Right atrium auricular region (tissue), 2 donors: ENCODE measurements at regions not wholly inside any gene's neighbourhood (a gene's known extent, or its start where the extent isn't known, plus 50 kb on each side); places are given as distances from the start of the nearest gene placed in this dataset.

Experiments used
- DNase-seq: peaks from one replicate; pipeline ENCODE4 v3.0.0-alpha.2; 2019; ENCODE audit warnings: low spot score
- H3K27ac ChIP-seq, 2 donors: fragments of 200-600 bp; sonication (generic); 1 replicate in 1 of 2; 2 replicates in 1 of 2; pipeline ENCODE4 v1.5.1; 2016 to 2019
- H3K27me3 ChIP-seq, 2 donors: fragments of 200-600 bp; sonication (generic); one replicate each; pipeline versions ENCODE4 v1.5.1 to v1.6.0; 2017 to 2019
- H3K36me3 ChIP-seq: fragments of 200-600 bp; sonication (generic); one replicate; pipeline ENCODE4 v1.5.1; 2016
- H3K4me1 ChIP-seq, 2 donors: fragments of 200-600 bp; sonication (generic); one replicate each; pipeline versions ENCODE4 v1.5.1 to v1.6.0; 2017 to 2019
- H3K4me3 ChIP-seq, 2 donors: fragments of 200-600 bp; sonication (generic); 1 replicate in 1 of 2; 2 replicates in 1 of 2; pipeline ENCODE4 v1.5.1; 2017 to 2019; ENCODE audit warnings: mild to moderate bottlenecking in 1 of 2, moderate library complexity in 1 of 2
- H3K9me3 ChIP-seq, 2 donors: fragments of 200-600 bp; sonication (generic); one replicate each; pipeline ENCODE4 v1.5.1; 2019
- CTCF ChIP-seq, 2 donors: fragments of 200-600 bp; sonication (generic); IDR thresholded peaks; one replicate each; pipeline ENCODE4 v1.5.1; 2019; ENCODE audit warnings: antibody characterized with exemption in 2 of 2

- Histone ChIP-seq H3K4me1 (no peaks in the 10 kb centered on the region), H3K9me3 (no peaks in the 10 kb centered on the region), H3K27me3 (no peaks in the 10 kb centered on the region), H3K36me3 (no peaks in the 10 kb centered on the region), H3K27ac (no peak overlapping the region), H3K4me3 (no peak overlapping the region)
- TF ChIP-seq CTCF (IDR thresholded peaks at IDR 0.05): no peak
- no peak for DNase-seq
These were observed 94.1 kb upstream of the NT5E start for GRCh38 chr6:85355816-85356215.

GRCh38 chr6:85354761-85355618 lies 94.9 kb upstream of the NT5E start:
- H3K4me3 ChIP-seq: no peak overlapping the region
- H3K36me3 ChIP-seq: no peaks in the 10 kb centered on the region
- no peaks in the 10 kb centered on the region for H3K4me1 ChIP-seq
- H3K27me3 ChIP-seq: no peaks in the 10 kb centered on the region
- H3K27ac ChIP-seq: no peak overlapping the region
- no peaks in the 10 kb centered on the region for H3K9me3 ChIP-seq
- peak; percentile 94 to 96 for TF ChIP-seq CTCF (IDR thresholded peaks at IDR 0.05)
- peak; percentile 92 for DNase-seq

- Histone ChIP-seq H3K36me3 (no peaks in the 10 kb centered on the region), H3K4me1 (no peaks in the 10 kb centered on the region), H3K9me3 (no peaks in the 10 kb centered on the region), H3K4me3 (no peak overlapping the region), H3K27ac (no peak overlapping the region), H3K27me3 (no peaks in the 10 kb centered on the region)
- DNase-seq: no peak
- TF ChIP-seq CTCF (IDR thresholded peaks at IDR 0.05): no peak
These were observed 96.9 kb upstream of the NT5E start for GRCh38 chr6:85353012-85353411.

- H3K9me3 ChIP-seq: no peaks in the 10 kb centered on the region
These were observed 101.2 kb upstream of the NT5E start for GRCh38 chr6:85348643-85349042.

GRCh38 chr6:85347812-85348211 lies 102.1 kb upstream of the NT5E start:
- no peaks in the 10 kb centered on the region for H3K27me3 ChIP-seq
- TF ChIP-seq CTCF (IDR thresholded peaks at IDR 0.05): no peak
- no peaks in the 10 kb centered on the region for H3K4me1 ChIP-seq
- H3K27ac ChIP-seq: no peak overlapping the region
- no peak overlapping the region for H3K4me3 ChIP-seq
- DNase-seq: no peak
- no peaks in the 10 kb centered on the region for H3K36me3 ChIP-seq
- H3K9me3 ChIP-seq: no peaks in the 10 kb centered on the region

More at GRCh38 chr6:85348643-85349042, 101.2 kb upstream of the NT5E start:
- no peak overlapping the region for H3K27ac ChIP-seq
- no peaks in the 10 kb centered on the region for H3K36me3 ChIP-seq
- TF ChIP-seq CTCF (IDR thresholded peaks at IDR 0.05): no peak
- no peaks in the 10 kb centered on the region for H3K27me3 ChIP-seq
- no peak overlapping the region for H3K4me3 ChIP-seq
- H3K4me1 ChIP-seq: no peaks in the 10 kb centered on the region
- DNase-seq: no peak

- H3K27me3 ChIP-seq: no peaks in the 10 kb centered on the region
These were observed 103.7 kb upstream of the NT5E start for GRCh38 chr6:85346196-85346595.

More at GRCh38 chr6:85346196-85346595, 103.7 kb upstream of the NT5E start:
- no peak for DNase-seq
- no peaks in the 10 kb centered on the region for H3K9me3 ChIP-seq
- no peak overlapping the region for H3K27ac ChIP-seq
- H3K4me1 ChIP-seq: no peaks in the 10 kb centered on the region
- H3K4me3 ChIP-seq: no peak overlapping the region
- TF ChIP-seq CTCF (IDR thresholded peaks at IDR 0.05): no peak
- H3K36me3 ChIP-seq: no peaks in the 10 kb centered on the region
